Upper lobe of right lung (tissue), 1 donor: ENCODE measurements at regions not wholly inside any gene's neighbourhood (a gene's known extent, or its start where the extent isn't known, plus 50 kb on each side); places are given as distances from the start of the nearest gene placed in this dataset.

Source experiments
- ATAC-seq: fragments of 200-7000 bp; cut with Tn5 transposase; one replicate; pipeline ENCODE4 v1.9.1; 2020; ENCODE audit warnings: mild to moderate bottlenecking, moderate library complexity
- DNase-seq: peaks from one replicate; pipeline ENCODE4 v3.0.0-alpha.2; 2020
- H3K27ac ChIP-seq: fragments of 200-600 bp; one replicate; pipeline ENCODE4 v1.8.0; 2022
- H3K27me3 ChIP-seq: fragments of 200-600 bp; one replicate; pipeline ENCODE4 v1.8.0; 2022; ENCODE audit warnings: mild to moderate bottlenecking
- H3K36me3 ChIP-seq: fragments of 200-600 bp; one replicate; pipeline ENCODE4 v1.8.0; 2022
- H3K4me1 ChIP-seq: fragments of 200-600 bp; one replicate; pipeline ENCODE4 v1.8.0; 2022
- H3K4me3 ChIP-seq: fragments of 200-600 bp; one replicate; pipeline ENCODE4 v1.8.0; 2022; ENCODE audit warnings: mild to moderate bottlenecking
- H3K9me3 ChIP-seq: fragments of 200-600 bp; one replicate; pipeline ENCODE4 v1.8.0; 2022
- intact Hi-C: fragments of 100-400 bp; cut with DNase I; formaldehyde crosslinking; loops from one replicate; pipeline ENCODE4 v1.11.0; 2022
- TF ChIP-seq, protein P1 (sequence below): fragments of 200-600 bp; IDR thresholded peaks from one replicate; pipeline ENCODE4 v1.8.0; 2022; ENCODE audit warnings: antibody characterized with exemption
- donor health status: DM: no; HTN: yes; CAD: no; lungs with severe emphysema.

DNA sequence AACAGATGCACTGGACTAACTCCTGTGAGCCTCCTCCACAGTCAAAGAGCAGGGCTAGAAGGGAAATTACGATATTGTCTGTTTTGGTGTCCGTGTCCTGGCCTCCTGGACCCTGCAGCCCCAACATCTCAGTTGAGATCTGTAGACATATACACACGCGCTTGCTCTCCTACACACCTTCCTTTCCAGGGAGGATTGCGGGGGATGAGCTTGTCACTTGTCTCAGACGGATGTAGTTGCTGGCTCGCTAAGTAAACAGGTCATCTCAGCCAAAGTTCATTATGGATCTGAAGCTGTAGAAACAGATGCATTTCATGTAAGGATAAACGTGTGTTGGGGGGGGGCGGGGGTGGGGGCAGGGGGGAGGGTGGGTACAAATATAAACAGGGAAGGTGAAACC is 549.3 kb downstream of the CCDC171 start:
- Histone ChIP-seq H3K36me3 (no peaks in the 10 kb centered on the region), H3K27ac (peak overlapping the region; percentile 3), H3K27me3 (no peaks in the 10 kb centered on the region), H3K9me3 (no peaks in the 10 kb centered on the region), H3K4me3 (no peak overlapping the region), H3K4me1 (peaks cover 13% of the 10 kb centered on the region)
- intact Hi-C loops, result no loop called here
- DNase-seq, result no peak
- no peak for ATAC-seq
- TF ChIP-seq, protein P1, sequence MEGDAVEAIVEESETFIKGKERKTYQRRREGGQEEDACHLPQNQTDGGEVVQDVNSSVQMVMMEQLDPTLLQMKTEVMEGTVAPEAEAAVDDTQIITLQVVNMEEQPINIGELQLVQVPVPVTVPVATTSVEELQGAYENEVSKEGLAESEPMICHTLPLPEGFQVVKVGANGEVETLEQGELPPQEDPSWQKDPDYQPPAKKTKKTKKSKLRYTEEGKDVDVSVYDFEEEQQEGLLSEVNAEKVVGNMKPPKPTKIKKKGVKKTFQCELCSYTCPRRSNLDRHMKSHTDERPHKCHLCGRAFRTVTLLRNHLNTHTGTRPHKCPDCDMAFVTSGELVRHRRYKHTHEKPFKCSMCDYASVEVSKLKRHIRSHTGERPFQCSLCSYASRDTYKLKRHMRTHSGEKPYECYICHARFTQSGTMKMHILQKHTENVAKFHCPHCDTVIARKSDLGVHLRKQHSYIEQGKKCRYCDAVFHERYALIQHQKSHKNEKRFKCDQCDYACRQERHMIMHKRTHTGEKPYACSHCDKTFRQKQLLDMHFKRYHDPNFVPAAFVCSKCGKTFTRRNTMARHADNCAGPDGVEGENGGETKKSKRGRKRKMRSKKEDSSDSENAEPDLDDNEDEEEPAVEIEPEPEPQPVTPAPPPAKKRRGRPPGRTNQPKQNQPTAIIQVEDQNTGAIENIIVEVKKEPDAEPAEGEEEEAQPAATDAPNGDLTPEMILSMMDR, result no peak

- ATAC-seq, result peak; percentile 20
These were observed 551.0 kb downstream of the CCDC171 start for GRCh38 chr9:16103620-16104397.

DNA sequence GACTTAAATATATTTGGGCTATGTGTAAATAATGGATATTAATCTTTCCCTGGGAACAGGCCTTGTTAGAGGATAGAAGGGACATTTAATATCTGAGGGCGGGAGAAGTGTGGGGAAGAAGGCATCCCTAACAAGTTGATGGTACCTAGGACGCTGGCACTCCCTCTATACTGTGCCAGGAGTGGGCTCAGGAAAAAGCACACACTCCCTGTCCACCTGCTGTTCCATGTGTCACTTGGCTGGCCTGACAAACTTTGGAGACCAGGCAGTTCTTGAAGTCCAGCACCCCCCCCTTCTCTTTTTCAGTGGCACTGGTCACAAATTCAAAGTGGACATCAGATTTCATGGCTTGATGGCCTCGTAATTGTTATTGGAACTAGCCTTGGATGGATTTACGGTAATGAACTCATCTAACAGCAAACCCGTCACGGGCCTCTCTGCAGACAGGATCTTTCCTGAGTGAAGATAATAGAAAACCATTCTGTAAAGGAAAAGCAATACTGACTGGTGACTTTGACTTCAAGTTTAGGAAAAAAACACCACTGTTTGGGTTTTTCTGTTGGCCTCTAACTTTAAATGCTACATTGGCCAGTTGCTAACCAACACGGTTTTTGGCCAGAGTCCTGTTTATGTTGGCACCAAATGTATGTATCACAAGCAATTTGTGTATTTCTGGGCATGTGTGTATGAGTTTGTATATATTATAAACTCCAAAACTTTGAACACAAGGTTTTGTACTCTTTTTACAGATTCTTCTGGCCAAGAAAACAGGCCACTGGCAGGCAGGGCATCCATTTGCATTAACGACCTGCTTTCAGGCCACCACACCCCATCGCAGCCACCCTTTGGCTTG is 552.6 kb downstream of the CCDC171 start:
- H3K27ac ChIP-seq, result no peak overlapping the region
- no peak for ATAC-seq
- H3K27me3 ChIP-seq, result no peaks in the 10 kb centered on the region
- intact Hi-C loops, result no loop called here
- peaks cover 13% of the 10 kb centered on the region for H3K4me1 ChIP-seq
- no peaks in the 10 kb centered on the region for H3K36me3 ChIP-seq
- no peaks in the 10 kb centered on the region for H3K9me3 ChIP-seq
- TF ChIP-seq, protein P1, result no peak
- no peak for DNase-seq
- no peak overlapping the region for H3K4me3 ChIP-seq

More at GRCh38 chr9:16103620-16104397, 551.0 kb downstream of the CCDC171 start:
- TF ChIP-seq, protein P1, result no peak
- H3K4me1 ChIP-seq, result peaks cover 13% of the 10 kb centered on the region
- no peaks in the 10 kb centered on the region for H3K36me3 ChIP-seq
- no peak for DNase-seq
- H3K27me3 ChIP-seq, result no peaks in the 10 kb centered on the region
- H3K4me3 ChIP-seq, result no peak overlapping the region
- H3K27ac ChIP-seq, result no peak overlapping the region
- intact Hi-C loops, result no loop called here
- H3K9me3 ChIP-seq, result no peaks in the 10 kb centered on the region

GRCh38 chr9:16106021-16106571 is 553.3 kb downstream of the CCDC171 start:
- Histone ChIP-seq H3K9me3 (no peaks in the 10 kb centered on the region), H3K36me3 (no peaks in the 10 kb centered on the region), H3K27me3 (no peaks in the 10 kb centered on the region), H3K4me3 (no peak overlapping the region), H3K27ac (no peak overlapping the region), H3K4me1 (peaks cover 11% of the 10 kb centered on the region)
- ATAC-seq (no peak), DNase-seq (no peak)
- intact Hi-C loops, result no loop called here
- TF ChIP-seq, protein P1, result no peak

DNA sequence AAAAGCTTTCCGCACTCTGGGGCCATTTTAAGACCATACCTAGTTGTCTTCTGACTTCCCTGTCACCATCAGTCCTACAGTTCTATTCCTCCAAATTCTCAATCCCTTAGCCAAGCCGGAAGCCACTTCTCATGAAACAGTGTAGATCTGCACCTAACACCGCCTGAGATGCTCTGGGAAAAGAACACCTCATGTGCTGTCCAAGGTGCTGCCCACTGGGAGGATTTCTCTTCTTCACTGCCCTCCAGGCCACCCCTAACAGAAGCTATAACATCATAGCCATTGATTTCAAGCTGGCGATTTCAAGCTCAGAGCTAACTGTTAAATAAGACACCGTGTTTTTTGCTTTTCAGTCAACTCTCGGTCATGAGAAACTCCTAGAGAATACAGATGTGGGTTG is 559.3 kb downstream of the CCDC171 start:
- Histone ChIP-seq H3K9me3 (no peaks in the 10 kb centered on the region), H3K27ac (no peak overlapping the region), H3K4me1 (no peaks in the 10 kb centered on the region), H3K36me3 (no peaks in the 10 kb centered on the region), H3K27me3 (no peaks in the 10 kb centered on the region), H3K4me3 (no peak overlapping the region)
- ATAC-seq (no peak), DNase-seq (no peak)
- intact Hi-C loops, result no loop called here
- TF ChIP-seq, protein P1, result no peak
